ENCODE measurements at regions not wholly inside any gene's neighbourhood (a gene's known extent, or its start where the extent isn't known, plus 50 kb on each side); places are given as distances from the start of the nearest gene placed in this dataset.

- no peaks in the 10 kb centered on the region for H3K36me3 ChIP-seq (replicated peaks)
- no peak overlapping the region for H3K4me3 ChIP-seq (ENCODE audit: low read depth, low read length)
- no peaks in the 10 kb centered on the region for H3K27me3 ChIP-seq (replicated peaks)
- DNase-seq: no peak
- no peak overlapping the region for H3K27ac ChIP-seq
- in situ Hi-C loops (cut with HindIII; ENCODE audit: low pct_ligation_motif_present, low sequenced_read_pairs): no loop called here
- no peak for TF ChIP-seq CTCF (IDR thresholded peaks at IDR 0.05; ENCODE audit: low read depth, low read length, missing control alignments)
Measured at GRCh38 chr5:6950250-6950649, 237.0 kb downstream of the TENT4A start.

DNA sequence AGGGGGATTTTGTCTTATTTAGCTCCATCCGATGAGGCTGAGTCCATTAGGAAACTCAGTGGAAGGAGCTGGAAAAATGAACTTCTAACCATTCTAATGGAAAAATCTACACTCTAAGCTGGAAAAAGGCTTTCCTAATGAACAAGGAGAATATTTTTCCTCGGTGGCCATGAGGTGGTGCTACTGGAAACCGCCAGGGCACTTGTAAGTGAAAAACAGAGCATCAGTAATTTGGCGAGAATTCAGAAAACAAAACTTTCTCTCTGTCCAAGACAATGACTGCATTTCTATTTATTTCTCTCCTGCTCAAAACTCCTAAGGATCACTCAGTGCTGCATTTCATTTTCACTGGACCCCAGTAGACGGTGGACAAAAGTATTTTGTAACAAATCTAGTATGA, 237.6 kb downstream of the TENT4A start:
- H3K27ac ChIP-seq: no peak overlapping the region
- no peaks in the 10 kb centered on the region for H3K36me3 ChIP-seq (replicated peaks)
- no peak for TF ChIP-seq CTCF (IDR thresholded peaks at IDR 0.05; ENCODE audit: low read depth, low read length, missing control alignments)
- in situ Hi-C loops (cut with HindIII; ENCODE audit: low pct_ligation_motif_present, low sequenced_read_pairs): no loop called here
- no peak for DNase-seq
- H3K4me3 ChIP-seq (ENCODE audit: low read depth, low read length): no peak overlapping the region
- H3K27me3 ChIP-seq (replicated peaks): no peaks in the 10 kb centered on the region

GRCh38 chr5:6961123-6961522, 247.9 kb downstream of the TENT4A start:
- Histone ChIP-seq H3K27ac (no peak overlapping the region), H3K27me3 (replicated peaks) (no peaks in the 10 kb centered on the region), H3K4me3 (ENCODE audit: low read depth, low read length) (no peak overlapping the region), H3K36me3 (replicated peaks) (no peaks in the 10 kb centered on the region)
- in situ Hi-C loops (cut with HindIII; ENCODE audit: low pct_ligation_motif_present, low sequenced_read_pairs): no loop called here
- no peak for TF ChIP-seq CTCF (IDR thresholded peaks at IDR 0.05; ENCODE audit: low read depth, low read length, missing control alignments)
- no peak for DNase-seq

DNA sequence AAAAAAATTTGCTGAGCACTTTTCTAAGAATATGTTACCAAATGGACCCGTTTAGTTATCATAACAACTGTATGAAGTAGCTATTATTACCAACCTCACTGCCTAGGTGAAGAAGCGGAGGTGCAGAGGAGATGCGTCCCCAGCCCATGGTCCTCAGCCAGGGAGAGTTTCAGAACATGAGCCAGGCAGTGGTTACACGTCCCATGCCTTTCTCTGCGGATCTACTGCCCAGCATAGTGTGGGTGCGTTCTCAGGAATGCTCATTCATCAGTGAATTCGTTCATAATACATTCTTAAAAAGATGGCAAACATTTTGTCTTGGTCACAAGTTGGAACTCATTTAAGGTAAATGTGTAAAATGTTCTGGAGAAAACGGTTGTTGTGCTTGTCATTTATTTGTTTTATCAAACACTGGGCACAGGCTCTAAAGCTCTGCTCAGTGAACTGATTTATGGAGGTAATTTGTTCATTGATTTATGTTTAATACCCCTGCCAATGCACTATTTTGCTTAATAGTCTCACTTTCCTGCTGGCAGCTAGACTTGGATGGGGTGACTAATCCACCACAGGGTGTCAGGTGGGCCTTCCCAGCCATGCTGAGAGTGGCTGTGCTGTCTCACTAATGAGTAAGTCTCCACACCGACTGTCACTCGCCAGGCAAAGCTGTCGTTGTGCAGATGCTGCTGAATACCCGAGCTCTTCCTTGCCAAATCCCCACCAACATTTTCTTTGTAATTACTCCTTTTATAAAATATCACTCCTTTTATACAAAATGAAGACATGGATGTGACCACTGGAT, 248.8 kb downstream of the TENT4A start:
- H3K27me3 ChIP-seq (replicated peaks): no peaks in the 10 kb centered on the region
- H3K4me3 ChIP-seq (ENCODE audit: low read depth, low read length): no peak overlapping the region
- in situ Hi-C loops (cut with HindIII; ENCODE audit: low pct_ligation_motif_present, low sequenced_read_pairs): no loop called here
- DNase-seq: no peak
- H3K36me3 ChIP-seq (replicated peaks): no peaks in the 10 kb centered on the region
- no peak overlapping the region for H3K27ac ChIP-seq
- TF ChIP-seq CTCF (IDR thresholded peaks at IDR 0.05; ENCODE audit: low read depth, low read length, missing control alignments): no peak

DNA sequence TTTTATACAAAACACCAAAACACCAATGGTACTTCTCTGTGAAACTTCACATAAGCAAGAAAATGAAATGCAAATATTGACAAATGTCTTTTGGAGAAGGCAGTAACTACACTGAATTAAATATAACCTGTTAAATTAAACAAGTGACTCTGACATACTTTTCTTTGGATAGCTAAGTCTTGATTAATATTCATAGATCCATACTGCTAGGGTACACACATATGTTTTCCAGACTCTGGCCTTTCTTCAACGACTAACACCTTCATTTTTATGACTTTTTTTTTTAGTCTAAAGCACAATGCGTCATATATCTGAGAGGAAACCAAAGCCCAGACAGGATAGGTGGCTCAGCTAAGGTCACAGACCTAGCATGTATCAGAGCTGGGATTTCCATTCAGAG, 263.7 kb downstream of the TENT4A start:
- H3K4me3 ChIP-seq (ENCODE audit: low read depth, low read length): no peak overlapping the region
- DNase-seq: no peak
- no peak for TF ChIP-seq CTCF (IDR thresholded peaks at IDR 0.05; ENCODE audit: low read depth, low read length, missing control alignments)
- no peak overlapping the region for H3K27ac ChIP-seq
- H3K27me3 ChIP-seq (replicated peaks): no peaks in the 10 kb centered on the region
- no peaks in the 10 kb centered on the region for H3K36me3 ChIP-seq (replicated peaks)
- in situ Hi-C loops (cut with HindIII; ENCODE audit: low pct_ligation_motif_present, low sequenced_read_pairs): no loop called here

DNA sequence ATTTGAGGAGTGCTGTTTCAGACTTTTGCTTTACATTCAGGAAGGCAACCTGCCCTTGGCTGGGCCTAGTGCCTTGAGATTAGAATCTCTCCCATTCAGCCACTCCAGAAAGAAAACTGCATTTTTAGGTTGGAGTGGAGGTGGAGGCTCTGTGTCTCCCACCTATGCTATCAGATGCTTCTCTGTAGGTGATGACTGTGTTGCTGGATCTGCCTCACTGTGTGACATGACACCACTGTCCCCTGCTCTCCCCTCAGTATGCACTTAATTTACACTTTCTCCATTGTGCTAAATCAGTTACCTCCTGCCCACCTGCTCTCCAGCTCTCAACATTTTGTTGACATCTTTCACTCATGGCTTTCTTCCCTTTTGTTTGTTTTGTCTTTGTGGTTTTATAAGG, 265.8 kb downstream of the TENT4A start:
- H3K36me3 ChIP-seq (replicated peaks): no peaks in the 10 kb centered on the region
- H3K27ac ChIP-seq: no peak overlapping the region
- no peak for TF ChIP-seq CTCF (IDR thresholded peaks at IDR 0.05; ENCODE audit: low read depth, low read length, missing control alignments)
- H3K4me3 ChIP-seq (ENCODE audit: low read depth, low read length): no peak overlapping the region
- no peaks in the 10 kb centered on the region for H3K27me3 ChIP-seq (replicated peaks)
- DNase-seq: no peak
- in situ Hi-C loops (cut with HindIII; ENCODE audit: low pct_ligation_motif_present, low sequenced_read_pairs): no loop called here
